NB4 (cell line): ENCODE measurements at regions not wholly inside any gene's neighbourhood (a gene's known extent, or its start where the extent isn't known, plus 50 kb on each side); places are given as distances from the start of the nearest gene placed in this dataset.

ENCODE experiments used
- MYC ChIP-seq: IDR thresholded peaks from 2 replicates; pipeline ENCODE4 v1.6.1; 2011; ENCODE audit warnings: low read depth, low read length
- POLR2A ChIP-seq: IDR thresholded peaks from 2 replicates; pipeline ENCODE4 v1.6.1; 2011; ENCODE audit warnings: mild to moderate bottlenecking; ENCODE audit not compliant: insufficient read length; ENCODE audit errors: extremely low read depth
- TF ChIP-seq, protein P1 (sequence below): IDR thresholded peaks from one replicate; pipeline ENCODE4 v1.5.1; 2012; ENCODE audit warnings: low read depth, low read length
- TF ChIP-seq, protein P2 (sequence below): IDR thresholded peaks from 2 replicates; pipeline ENCODE4 v1.6.1; 2011; ENCODE audit warnings: low read depth, low read length

DNA sequence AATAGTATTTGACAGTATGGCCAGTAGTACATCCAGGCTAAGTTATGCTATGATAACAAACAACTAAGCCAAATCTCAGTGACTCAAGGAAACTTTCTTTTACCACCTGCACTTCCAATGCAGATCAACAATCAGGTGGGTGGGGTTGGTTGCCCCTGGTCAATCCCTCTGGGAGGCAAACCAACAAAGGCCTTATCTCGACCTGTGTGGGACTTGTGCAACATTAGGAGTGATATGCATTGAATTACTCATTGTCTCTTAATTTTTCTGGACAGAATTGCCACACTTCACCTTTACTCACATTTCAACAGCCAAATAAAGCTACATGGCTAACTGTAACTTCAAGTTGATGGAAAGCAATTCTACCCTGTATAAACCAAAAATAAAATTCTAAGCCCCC is 1049.3 kb upstream of the CDH2 start:
- TF ChIP-seq, protein P1, sequence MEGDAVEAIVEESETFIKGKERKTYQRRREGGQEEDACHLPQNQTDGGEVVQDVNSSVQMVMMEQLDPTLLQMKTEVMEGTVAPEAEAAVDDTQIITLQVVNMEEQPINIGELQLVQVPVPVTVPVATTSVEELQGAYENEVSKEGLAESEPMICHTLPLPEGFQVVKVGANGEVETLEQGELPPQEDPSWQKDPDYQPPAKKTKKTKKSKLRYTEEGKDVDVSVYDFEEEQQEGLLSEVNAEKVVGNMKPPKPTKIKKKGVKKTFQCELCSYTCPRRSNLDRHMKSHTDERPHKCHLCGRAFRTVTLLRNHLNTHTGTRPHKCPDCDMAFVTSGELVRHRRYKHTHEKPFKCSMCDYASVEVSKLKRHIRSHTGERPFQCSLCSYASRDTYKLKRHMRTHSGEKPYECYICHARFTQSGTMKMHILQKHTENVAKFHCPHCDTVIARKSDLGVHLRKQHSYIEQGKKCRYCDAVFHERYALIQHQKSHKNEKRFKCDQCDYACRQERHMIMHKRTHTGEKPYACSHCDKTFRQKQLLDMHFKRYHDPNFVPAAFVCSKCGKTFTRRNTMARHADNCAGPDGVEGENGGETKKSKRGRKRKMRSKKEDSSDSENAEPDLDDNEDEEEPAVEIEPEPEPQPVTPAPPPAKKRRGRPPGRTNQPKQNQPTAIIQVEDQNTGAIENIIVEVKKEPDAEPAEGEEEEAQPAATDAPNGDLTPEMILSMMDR, result no peak
- no peak for TF ChIP-seq POLR2A
- TF ChIP-seq, protein P2, sequence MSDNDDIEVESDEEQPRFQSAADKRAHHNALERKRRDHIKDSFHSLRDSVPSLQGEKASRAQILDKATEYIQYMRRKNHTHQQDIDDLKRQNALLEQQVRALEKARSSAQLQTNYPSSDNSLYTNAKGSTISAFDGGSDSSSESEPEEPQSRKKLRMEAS, result no peak
- TF ChIP-seq MYC, result no peak
